ENCODE measurements at regions not wholly inside any gene's neighbourhood (a gene's known extent, or its start where the extent isn't known, plus 50 kb on each side); places are given as distances from the start of the nearest gene placed in this dataset.
A peak's percentile ranks its signal among the peaks of the same experiment; 100 is the strongest.

DNA sequence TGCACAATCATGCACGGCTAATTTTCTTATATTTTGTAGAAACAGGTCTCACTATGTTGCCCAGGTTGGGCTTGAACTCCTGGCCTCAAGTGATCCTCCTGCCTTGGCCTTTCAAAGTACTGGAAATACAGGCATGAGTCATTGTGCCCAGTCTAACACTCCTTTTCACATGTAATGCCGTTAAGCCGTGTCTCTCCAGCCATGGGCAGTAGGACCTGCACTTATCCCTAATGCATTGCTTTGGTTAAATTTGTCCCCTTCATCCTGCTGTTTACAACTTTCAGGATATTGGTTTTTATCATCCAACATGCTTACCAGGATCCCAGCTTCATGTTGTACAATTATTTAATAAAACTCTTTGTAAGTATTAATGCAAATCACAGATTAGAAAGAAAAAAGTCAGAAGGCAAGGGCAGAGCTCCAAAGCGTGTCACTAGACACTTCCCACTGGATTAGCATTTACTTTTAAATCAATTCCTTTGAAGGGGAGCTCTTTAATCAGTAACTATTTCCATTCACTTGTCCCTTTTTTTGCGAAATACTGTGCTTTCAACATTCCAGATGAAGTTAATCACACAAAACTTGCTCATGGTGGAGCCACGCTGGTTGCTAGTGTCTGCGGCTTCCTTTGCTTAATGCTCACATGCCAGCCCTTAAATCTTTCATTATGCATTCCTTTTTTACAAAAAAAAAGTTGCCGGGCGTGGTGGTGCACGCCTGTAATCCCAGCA is 256.0 kb upstream of the AUTS2 start:
- Histone ChIP-seq H3K4me3 (ENCODE audit: low read depth in 1 of 3, low read length in 3 of 3) (no peak overlapping the region), H3K4me1 (ENCODE audit: control insufficient read depth in 4 of 4, insufficient read depth in 4 of 4, low read length in 3 of 4) (peaks cover 0 to 9% (median 4%) of the 10 kb centered on the region in 4 donors), H3K9me3 (ENCODE audit: control insufficient read depth in 4 of 4, low read length in 3 of 4) (no peaks in the 10 kb centered on the region), H3K9ac (ENCODE audit: low read depth in 1 of 2, low read length in 2 of 2) (no peak overlapping the region), H3K27ac (ENCODE audit: low read depth in 1 of 2, low read length in 2 of 2) (peak overlapping the region in 1 of 2 donors; percentile 50), H3K27me3 (ENCODE audit: control insufficient read depth in 4 of 4, insufficient read depth in 4 of 4, low read length in 3 of 4) (no peaks in the 10 kb centered on the region), H3K36me3 (ENCODE audit: control insufficient read depth in 4 of 4, insufficient read depth in 3 of 4, low read depth in 1 of 4, low read length in 3 of 4) (no peaks in the 10 kb centered on the region)
- 46% methylated on average over 10 of the region's 10 CpGs for WGBS
- DNase-seq (ENCODE audit: low spot score), result no peak
- TF ChIP-seq FOXA1 (IDR thresholded peaks at IDR 0.05), result no peak
- no peak for TF ChIP-seq NR2F2 (IDR thresholded peaks at IDR 0.05)
- peak in 1 of 2 donors; percentile 37 for TF ChIP-seq EGR1 (IDR thresholded peaks at IDR 0.05; ENCODE audit: low read depth in 2 of 2)
- TF ChIP-seq REST (IDR thresholded peaks at IDR 0.05), result no peak
- TF ChIP-seq TAF1 (conservative IDR thresholded peaks at IDR 0.05), result no peak
- no peak for TF ChIP-seq HNF4G (IDR thresholded peaks at IDR 0.05)
- TF ChIP-seq HNF4A (conservative IDR thresholded peaks at IDR 0.05), result peak; percentile 44 to 67
- TF ChIP-seq, protein P1, sequence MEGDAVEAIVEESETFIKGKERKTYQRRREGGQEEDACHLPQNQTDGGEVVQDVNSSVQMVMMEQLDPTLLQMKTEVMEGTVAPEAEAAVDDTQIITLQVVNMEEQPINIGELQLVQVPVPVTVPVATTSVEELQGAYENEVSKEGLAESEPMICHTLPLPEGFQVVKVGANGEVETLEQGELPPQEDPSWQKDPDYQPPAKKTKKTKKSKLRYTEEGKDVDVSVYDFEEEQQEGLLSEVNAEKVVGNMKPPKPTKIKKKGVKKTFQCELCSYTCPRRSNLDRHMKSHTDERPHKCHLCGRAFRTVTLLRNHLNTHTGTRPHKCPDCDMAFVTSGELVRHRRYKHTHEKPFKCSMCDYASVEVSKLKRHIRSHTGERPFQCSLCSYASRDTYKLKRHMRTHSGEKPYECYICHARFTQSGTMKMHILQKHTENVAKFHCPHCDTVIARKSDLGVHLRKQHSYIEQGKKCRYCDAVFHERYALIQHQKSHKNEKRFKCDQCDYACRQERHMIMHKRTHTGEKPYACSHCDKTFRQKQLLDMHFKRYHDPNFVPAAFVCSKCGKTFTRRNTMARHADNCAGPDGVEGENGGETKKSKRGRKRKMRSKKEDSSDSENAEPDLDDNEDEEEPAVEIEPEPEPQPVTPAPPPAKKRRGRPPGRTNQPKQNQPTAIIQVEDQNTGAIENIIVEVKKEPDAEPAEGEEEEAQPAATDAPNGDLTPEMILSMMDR (IDR thresholded peaks at IDR 0.05; ENCODE audit: low read depth, low read length, missing input control), result no peak
- TF ChIP-seq GABPA (IDR thresholded peaks at IDR 0.05 in 1 of 2, conservative IDR thresholded peaks at IDR 0.05 in 1 of 2), result no peak
- TF ChIP-seq MAX (IDR thresholded peaks at IDR 0.05), result peak; percentile 58
- TF ChIP-seq RAD21 (IDR thresholded peaks at IDR 0.05), result peak; percentile 46 to 56
- peak; percentile 72 for TF ChIP-seq YY1 (IDR thresholded peaks at IDR 0.05)
- peak; percentile 41 to 80 for TF ChIP-seq RXRA (IDR thresholded peaks at IDR 0.05)
- TF ChIP-seq, protein P2, sequence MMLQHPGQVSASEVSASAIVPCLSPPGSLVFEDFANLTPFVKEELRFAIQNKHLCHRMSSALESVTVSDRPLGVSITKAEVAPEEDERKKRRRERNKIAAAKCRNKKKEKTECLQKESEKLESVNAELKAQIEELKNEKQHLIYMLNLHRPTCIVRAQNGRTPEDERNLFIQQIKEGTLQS (IDR thresholded peaks at IDR 0.05), result no peak
- TF ChIP-seq ZBTB33 (IDR thresholded peaks at IDR 0.05), result peak; percentile 45
- TF ChIP-seq JUND (IDR thresholded peaks at IDR 0.05), result peak in 1 of 2 donors; percentile 69
- peak; percentile 51 for TF ChIP-seq SP1 (IDR thresholded peaks at IDR 0.05)
- TF ChIP-seq FOXA2 (IDR thresholded peaks at IDR 0.05), result peak; percentile 32
